ENCODE measurements at regions not wholly inside any gene's neighbourhood (a gene's known extent, or its start where the extent isn't known, plus 50 kb on each side); places are given as distances from the start of the nearest gene placed in this dataset.

- no peak for TF ChIP-seq POLR2A (IDR thresholded peaks at IDR 0.05)
- no peak for TF ChIP-seq CTCF (IDR thresholded peaks at IDR 0.05)
These were observed 129.8 kb downstream of the FAM53A start for GRCh38 chr4:1554246-1554875.

Measured in right lobe of liver (tissue), 4 donors.